ENCODE measurements at regions not wholly inside any gene's neighbourhood (a gene's known extent, or its start where the extent isn't known, plus 50 kb on each side); places are given as distances from the start of the nearest gene placed in this dataset.

DNA sequence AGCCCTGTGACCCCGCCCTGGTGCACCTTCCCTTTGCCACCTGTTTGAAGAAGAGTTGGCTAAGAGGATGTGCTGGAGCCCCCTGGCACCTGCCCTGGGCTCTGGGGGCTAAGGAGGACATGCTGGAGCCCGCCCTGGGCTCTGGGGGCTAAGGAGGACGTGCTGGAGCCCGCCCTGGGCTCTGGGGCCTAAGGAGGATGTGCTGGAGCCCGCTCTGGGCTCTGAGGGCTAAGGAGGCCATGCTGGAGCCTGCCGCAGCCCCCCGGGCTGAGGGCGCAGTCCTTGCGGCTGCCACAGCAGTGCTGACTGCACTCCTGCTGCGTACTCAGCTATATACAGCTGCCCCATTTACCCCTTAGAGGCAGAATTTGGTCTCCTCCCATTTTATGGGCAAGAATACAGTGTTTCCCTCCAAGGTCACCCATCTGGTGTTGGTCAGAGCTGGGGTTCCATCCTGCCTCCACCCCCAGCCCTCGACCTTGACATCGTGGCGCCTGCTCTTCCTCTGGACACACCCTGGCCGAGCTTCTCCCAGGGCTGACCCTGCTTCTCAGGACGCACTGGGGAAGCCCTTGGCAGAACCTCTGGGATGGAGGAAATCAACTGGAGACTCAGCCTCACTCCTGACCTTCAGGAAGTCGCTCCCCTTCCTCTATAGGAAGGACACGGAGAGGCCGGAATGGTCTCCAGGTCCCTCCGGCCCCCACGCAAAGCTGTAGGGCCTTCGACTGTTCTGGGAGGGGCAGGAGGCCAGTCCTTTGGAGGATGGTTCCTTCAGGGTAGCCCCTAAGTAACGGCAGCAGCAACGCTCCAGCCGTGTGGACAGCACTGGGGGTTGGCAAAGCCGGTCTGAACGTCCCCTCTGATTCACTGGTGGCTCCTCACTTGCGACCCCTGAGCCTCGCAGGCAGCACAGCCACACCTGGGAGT, 65.0 kb upstream of the HPCAL1 start:
- TF ChIP-seq, protein P1, sequence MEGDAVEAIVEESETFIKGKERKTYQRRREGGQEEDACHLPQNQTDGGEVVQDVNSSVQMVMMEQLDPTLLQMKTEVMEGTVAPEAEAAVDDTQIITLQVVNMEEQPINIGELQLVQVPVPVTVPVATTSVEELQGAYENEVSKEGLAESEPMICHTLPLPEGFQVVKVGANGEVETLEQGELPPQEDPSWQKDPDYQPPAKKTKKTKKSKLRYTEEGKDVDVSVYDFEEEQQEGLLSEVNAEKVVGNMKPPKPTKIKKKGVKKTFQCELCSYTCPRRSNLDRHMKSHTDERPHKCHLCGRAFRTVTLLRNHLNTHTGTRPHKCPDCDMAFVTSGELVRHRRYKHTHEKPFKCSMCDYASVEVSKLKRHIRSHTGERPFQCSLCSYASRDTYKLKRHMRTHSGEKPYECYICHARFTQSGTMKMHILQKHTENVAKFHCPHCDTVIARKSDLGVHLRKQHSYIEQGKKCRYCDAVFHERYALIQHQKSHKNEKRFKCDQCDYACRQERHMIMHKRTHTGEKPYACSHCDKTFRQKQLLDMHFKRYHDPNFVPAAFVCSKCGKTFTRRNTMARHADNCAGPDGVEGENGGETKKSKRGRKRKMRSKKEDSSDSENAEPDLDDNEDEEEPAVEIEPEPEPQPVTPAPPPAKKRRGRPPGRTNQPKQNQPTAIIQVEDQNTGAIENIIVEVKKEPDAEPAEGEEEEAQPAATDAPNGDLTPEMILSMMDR (IDR thresholded peaks at IDR 0.05), result no peak
- no peak for TF ChIP-seq POLR2A (IDR thresholded peaks at IDR 0.05)
